K562 (cell line): ENCODE measurements at regions not wholly inside any gene's neighbourhood (a gene's known extent, or its start where the extent isn't known, plus 50 kb on each side); places are given as distances from the start of the nearest gene placed in this dataset.

Experiments
- CTCF ChIP-seq, 3 experiments: IDR thresholded peaks in 2 of 3; conservative IDR thresholded peaks in 1 of 3; 2 replicates each; pipeline ENCODE4 v1.5.1; 2011 to 2012; ENCODE audit warnings: low read length in 3 of 3, mild to moderate bottlenecking in 3 of 3, control low read depth in 2 of 3, improper control_type of control experiment in 1 of 3, inconsistent platforms in 1 of 3, low read depth in 1 of 3, mixed read lengths in 1 of 3, moderate library complexity in 1 of 3; ENCODE audit not compliant: insufficient read depth in 2 of 3
- E2F5 ChIP-seq: sonication (generic); formaldehyde crosslinking; IDR thresholded peaks from 2 replicates; pipeline ENCODE4 v1.8.0; 2022; ENCODE audit warnings: mild to moderate bottlenecking, missing genetic modification reagents
- EP300 ChIP-seq: IDR thresholded peaks from 2 replicates; pipeline ENCODE4 v1.6.1; 2012; ENCODE audit warnings: low read length, improper control_type of control experiment
- ESRRA ChIP-seq: fragments of 450-650 bp; IDR thresholded peaks from 2 replicates; pipeline ENCODE4 v1.6.1; 2014; ENCODE audit warnings: low read depth, mild to moderate bottlenecking, moderate library complexity, borderline replicate concordance
- EZH2 ChIP-seq: IDR thresholded peaks from 2 replicates; pipeline ENCODE4 v1.6.1; 2012; ENCODE audit warnings: low read depth, mild to moderate bottlenecking, inconsistent platforms, low read length, borderline replicate concordance
- HMBOX1 ChIP-seq: sonication (generic); IDR thresholded peaks from 2 replicates; pipeline ENCODE4 v1.6.1; 2016
- MYC ChIP-seq, 2 experiments: fragments of 250-450 bp in 1 of 2; sonication (Bioruptor Pico) in 1 of 2; IDR thresholded peaks; 2 replicates each; pipeline versions ENCODE4 v1.5.1 to v1.6.1; 2012 to 2021; ENCODE audit warnings: low read depth in 2 of 2, borderline replicate concordance in 1 of 2, improper control_type of control experiment in 1 of 2, low read length in 1 of 2, mild to moderate bottlenecking in 1 of 2, moderate library complexity in 1 of 2
- NCOA2 ChIP-seq, 2 experiments: fragments of 450-650 bp; IDR thresholded peaks; 2 replicates each; pipeline ENCODE4 v1.6.1; 2018; ENCODE audit warnings: mild to moderate bottlenecking in 2 of 2, moderate library complexity in 1 of 2; ENCODE audit not compliant: partially characterized antibody in 2 of 2
- SP1 ChIP-seq: sonication (generic); formaldehyde crosslinking; IDR thresholded peaks from 2 replicates; pipeline ENCODE4 v1.8.1; 2022; ENCODE audit warnings: mild to moderate bottlenecking, missing genetic modification reagents

- no peak for TF ChIP-seq EZH2
- TF ChIP-seq E2F5 (CRISPR knock-in tag) = no peak
- no peak for TF ChIP-seq SP1 (CRISPR knock-in tag)
- no peak for TF ChIP-seq NCOA2 (IDR thresholded peaks at IDR 0.05; ENCODE audit: partially characterized antibody in 2 of 2)
- no peak for TF ChIP-seq HMBOX1
- no peak for TF ChIP-seq ESRRA
- TF ChIP-seq MYC (IDR thresholded peaks at IDR 0.05; ENCODE audit: low read depth, low read length) = no peak
- TF ChIP-seq MYC (CRISPR knock-in tag; IDR thresholded peaks at IDR 0.05; ENCODE audit: borderline replicate concordance, low read depth) = no peak
- TF ChIP-seq CTCF (IDR thresholded peaks at IDR 0.05 in 2 of 3, conservative IDR thresholded peaks at IDR 0.05 in 1 of 3; ENCODE audit: insufficient read depth in 2 of 3, low read depth in 1 of 3, low read length in 3 of 3) = no peak
- no peak for TF ChIP-seq EP300
Observed at GRCh38 chr5:158022393-158022792, 163.4 kb upstream of the CLINT1 start.
